K562 (cell line): ENCODE measurements at regions not wholly inside any gene's neighbourhood (a gene's known extent, or its start where the extent isn't known, plus 50 kb on each side); places are given as distances from the start of the nearest gene placed in this dataset.

Source experiments
- ARID1B ChIP-seq: fragments of 450-650 bp; IDR thresholded peaks from 2 replicates; pipeline ENCODE4 v1.6.1; 2016; ENCODE audit warnings: antibody characterized with exemption, mild to moderate bottlenecking, inconsistent platforms
- BACH1 ChIP-seq: fragments of 200-800 bp; sonication (Bioruptor generic); IDR thresholded peaks from 2 replicates; pipeline ENCODE4 v1.6.1; 2016; ENCODE audit warnings: missing genetic modification characterization, missing compliant biosample characterization
- C11orf30 ChIP-seq: fragments of 450-650 bp; IDR thresholded peaks from 2 replicates; pipeline ENCODE4 v1.6.1; 2016; ENCODE audit warnings: low read depth, mild to moderate bottlenecking
- ESRRB ChIP-seq: fragments of 250-450 bp; sonication (Bioruptor Pico); IDR thresholded peaks from 2 replicates; pipeline ENCODE4 v1.5.0; 2020; ENCODE audit warnings: mild to moderate bottlenecking, moderate library complexity, borderline replicate concordance
- HCFC1 ChIP-seq: IDR thresholded peaks from 2 replicates; pipeline ENCODE4 v1.6.1; 2012; ENCODE audit warnings: low read depth, low read length, improper control_type of control experiment
- HMGN3 ChIP-seq: IDR thresholded peaks from 2 replicates; pipeline ENCODE4 v1.6.1; 2011; ENCODE audit warnings: borderline replicate concordance, low read depth, mild to moderate bottlenecking, mixed read lengths, low read length; ENCODE audit not compliant: insufficient read length; ENCODE audit errors: extremely low read depth
- HNRNPH1 ChIP-seq: fragments of 200-400 bp; formaldehyde crosslinking; optimal IDR thresholded peaks from 2 replicates; pipeline ENCODE3; 2017; ENCODE audit warnings: low read depth, mild to moderate bottlenecking, low read length, moderate library complexity
- MAFF ChIP-seq: IDR thresholded peaks from 2 replicates; pipeline ENCODE4 v1.6.1; 2012; ENCODE audit warnings: low read length, improper control_type of control experiment
- MAFK ChIP-seq: IDR thresholded peaks from 2 replicates; pipeline ENCODE4 v1.6.1; 2011; ENCODE audit warnings: low read length, improper control_type of control experiment
- MEIS2 ChIP-seq: fragments of 450-650 bp; IDR thresholded peaks from 2 replicates; pipeline ENCODE4 v1.6.1; 2014; ENCODE audit warnings: mild to moderate bottlenecking; ENCODE audit not compliant: partially characterized antibody
- MTF1 ChIP-seq: fragments of 250-450 bp; sonication (Bioruptor Pico); IDR thresholded peaks from 2 replicates; pipeline ENCODE4 v1.9.0; 2021; ENCODE audit warnings: moderate library complexity, mild to moderate bottlenecking, inconsistent platforms, borderline replicate concordance
- NCOR1 ChIP-seq: fragments of 450-650 bp; IDR thresholded peaks from 2 replicates; pipeline ENCODE4 v1.6.1; 2016; ENCODE audit warnings: mild to moderate bottlenecking, moderate library complexity
- POLR2AphosphoS5 ChIP-seq: IDR thresholded peaks from 2 replicates; pipeline ENCODE4 v1.6.1; 2011; ENCODE audit warnings: mild to moderate bottlenecking, low read depth, low read length, moderate library complexity; ENCODE audit not compliant: control insufficient read depth, insufficient read depth
- POLR3G ChIP-seq: IDR thresholded peaks from 2 replicates; pipeline ENCODE4 v1.6.1; 2011; ENCODE audit not compliant: insufficient read length, insufficient replicate concordance; ENCODE audit errors: extremely low read depth
- RUNX1 ChIP-seq: sonication (generic); IDR thresholded peaks from 2 replicates; pipeline ENCODE4 v1.6.1; 2016; ENCODE audit warnings: antibody characterized with exemption, low read depth
- SMARCA4 ChIP-seq: fragments of 450-650 bp; IDR thresholded peaks from 2 replicates; pipeline ENCODE4 v1.6.1; 2016
- STAT5A ChIP-seq: IDR thresholded peaks from 2 replicates; pipeline ENCODE4 v1.6.1; 2012; ENCODE audit warnings: low read length, inconsistent platforms, borderline replicate concordance
- TBL1XR1 ChIP-seq, 2 experiments: IDR thresholded peaks; 2 replicates each; pipeline ENCODE4 v1.6.1; 2012; ENCODE audit warnings: improper control_type of control experiment in 2 of 2, low read length in 2 of 2, mild to moderate bottlenecking in 1 of 2
- TCF3 ChIP-seq: sonication (generic); formaldehyde crosslinking; IDR thresholded peaks from 2 replicates; pipeline ENCODE4 v1.4.0; 2020; ENCODE audit warnings: mild to moderate bottlenecking, missing genetic modification reagents
- XRCC4 ChIP-seq: IDR thresholded peaks from one replicate; pipeline ENCODE4 v1.6.1; 2011; ENCODE audit not compliant: insufficient read depth, insufficient read length; ENCODE audit errors: extremely low read depth
- ZFP36 ChIP-seq: fragments of 150-350 bp; IDR thresholded peaks from 2 replicates; pipeline ENCODE4 v1.6.1; 2018; ENCODE audit warnings: low read length, low read depth; ENCODE audit not compliant: partially characterized antibody
- ZKSCAN1 ChIP-seq: fragments of 150-350 bp; IDR thresholded peaks from 2 replicates; pipeline ENCODE4 v1.6.1; 2016; ENCODE audit warnings: low read depth, low read length
- ZNF12 ChIP-seq: sonication (generic); formaldehyde crosslinking; IDR thresholded peaks from 2 replicates; pipeline ENCODE4 v1.4.0; 2020; ENCODE audit warnings: mild to moderate bottlenecking, missing genetic modification reagents
- ZNF165 ChIP-seq: fragments of 250-450 bp; sonication (Bioruptor Pico); IDR thresholded peaks from 2 replicates; pipeline ENCODE4 v1.4.0; 2020; ENCODE audit warnings: borderline replicate concordance
- ZNF324 ChIP-seq: fragments of 250-450 bp; sonication (Bioruptor Pico); IDR thresholded peaks from 2 replicates; pipeline ENCODE4 v1.4.0; 2020; ENCODE audit warnings: mild to moderate bottlenecking
- ZNF436 ChIP-seq: fragments of 250-450, 450-650 bp; sonication (Bioruptor Pico); formaldehyde crosslinking; IDR thresholded peaks from 2 replicates; pipeline ENCODE4 v1.7.0; 2020; ENCODE audit warnings: mild to moderate bottlenecking
- ZNF561 ChIP-seq: fragments of 450-650 bp; formaldehyde crosslinking; conservative IDR thresholded peaks from 2 replicates; pipeline ENCODE4 v1.4.0; 2020; ENCODE audit warnings: mild to moderate bottlenecking, moderate library complexity
- ZNF584 ChIP-seq: fragments of 200-800 bp; sonication (Bioruptor generic); IDR thresholded peaks from 2 replicates; pipeline ENCODE4 v1.6.1; 2016; ENCODE audit warnings: low read depth, mild to moderate bottlenecking, missing genetic modification characterization, missing compliant biosample characterization
- TF ChIP-seq, protein P1 (sequence below): fragments of 450-650 bp; IDR thresholded peaks from 2 replicates; pipeline ENCODE4 v1.6.1; 2016
- TF ChIP-seq, protein P2 (sequence below), 2 experiments: fragments of 450-650 bp; conservative IDR thresholded peaks; 2 replicates each; pipeline ENCODE4 v1.6.1; 2017; ENCODE audit warnings: mild to moderate bottlenecking in 2 of 2, moderate library complexity in 2 of 2

- TF ChIP-seq, protein P1, sequence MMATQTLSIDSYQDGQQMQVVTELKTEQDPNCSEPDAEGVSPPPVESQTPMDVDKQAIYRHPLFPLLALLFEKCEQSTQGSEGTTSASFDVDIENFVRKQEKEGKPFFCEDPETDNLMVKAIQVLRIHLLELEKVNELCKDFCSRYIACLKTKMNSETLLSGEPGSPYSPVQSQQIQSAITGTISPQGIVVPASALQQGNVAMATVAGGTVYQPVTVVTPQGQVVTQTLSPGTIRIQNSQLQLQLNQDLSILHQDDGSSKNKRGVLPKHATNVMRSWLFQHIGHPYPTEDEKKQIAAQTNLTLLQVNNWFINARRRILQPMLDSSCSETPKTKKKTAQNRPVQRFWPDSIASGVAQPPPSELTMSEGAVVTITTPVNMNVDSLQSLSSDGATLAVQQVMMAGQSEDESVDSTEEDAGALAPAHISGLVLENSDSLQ: peak; percentile 74
- TF ChIP-seq XRCC4 (no peak), HMGN3 (no peak), MTF1 (no peak), RUNX1 (no peak), STAT5A (no peak), SMARCA4 (peak; percentile 41; the same call in 1 of the 2 replicates), MAFF (peak; percentile 43; the same call in 1 of the 2 replicates), ZNF436 (CRISPR knock-in tag) (peak; percentile 58; the same call in 1 of the 2 replicates), C11orf30 (peak; percentile 78), POLR2AphosphoS5 (no peak), TBL1XR1 (IDR thresholded peaks at IDR 0.05; ENCODE audit: low read length in 2 of 2) (0 out of 4 replicates have a peak, but pooled peaks of 1 of the 2 experiments have one; percentile 20), NCOR1 (peak; percentile 39; the same call in 1 of the 2 replicates), ZFP36 (peak; percentile 97), ZKSCAN1 (no peak), ZNF165 (CRISPR knock-in tag) (no peak), HCFC1 (no peak), ZNF561 (CRISPR knock-in tag) (no peak), ARID1B (peak; percentile 68), BACH1 (tag) (no peak), ESRRB (CRISPR knock-in tag) (no peak), MAFK (peak; percentile 33; the same call in 1 of the 2 replicates), ZNF584 (no peak), POLR3G (no peak), ZNF324 (no peak), HNRNPH1 (no peak), ZNF12 (CRISPR knock-in tag) (no peak), MEIS2 (peak; percentile 35), TCF3 (peak; percentile 57)
- TF ChIP-seq, protein P2, sequence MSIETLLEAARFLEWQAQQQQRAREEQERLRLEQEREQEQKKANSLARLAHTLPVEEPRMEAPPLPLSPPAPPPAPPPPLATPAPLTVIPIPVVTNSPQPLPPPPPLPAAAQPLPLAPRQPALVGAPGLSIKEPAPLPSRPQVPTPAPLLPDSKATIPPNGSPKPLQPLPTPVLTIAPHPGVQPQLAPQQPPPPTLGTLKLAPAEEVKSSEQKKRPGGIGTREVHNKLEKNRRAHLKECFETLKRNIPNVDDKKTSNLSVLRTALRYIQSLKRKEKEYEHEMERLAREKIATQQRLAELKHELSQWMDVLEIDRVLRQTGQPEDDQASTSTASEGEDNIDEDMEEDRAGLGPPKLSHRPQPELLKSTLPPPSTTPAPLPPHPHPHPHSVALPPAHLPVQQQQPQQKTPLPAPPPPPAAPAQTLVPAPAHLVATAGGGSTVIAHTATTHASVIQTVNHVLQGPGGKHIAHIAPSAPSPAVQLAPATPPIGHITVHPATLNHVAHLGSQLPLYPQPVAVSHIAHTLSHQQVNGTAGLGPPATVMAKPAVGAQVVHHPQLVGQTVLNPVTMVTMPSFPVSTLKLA (conservative IDR thresholded peaks at IDR 0.05): peak in 1 of 2 experiments; percentile 43; a peak in 1 of 4 replicates
These were observed 74.6 kb downstream of the DACT1 start (continued) for GRCh38 chr14:58712357-58712756.
